Esophagus muscularis mucosa (tissue), 4 donors: ENCODE measurements at regions not wholly inside any gene's neighbourhood (a gene's known extent, or its start where the extent isn't known, plus 50 kb on each side); places are given as distances from the start of the nearest gene placed in this dataset.

Source experiments
- DNase-seq: peaks from one replicate; pipeline ENCODE4 v3.0.0-alpha.2; 2017; ENCODE audit errors: extremely low spot score
- H3K27ac ChIP-seq, 4 donors: fragments of 200-600 bp; sonication (generic); replicated peaks in 1 of 4; 1 replicate in 3 of 4; 2 replicates in 1 of 4; pipeline ENCODE4 v1.5.1; 2016 to 2019; ENCODE audit warnings: mild to moderate bottlenecking in 1 of 4
- H3K27me3 ChIP-seq, 4 donors: fragments of 200-600 bp; sonication (generic); one replicate each; pipeline versions ENCODE4 v1.5.1 to v1.6.0; 2016 to 2019
- H3K36me3 ChIP-seq, 4 donors: fragments of 200-600 bp; sonication (generic); one replicate each; pipeline ENCODE4 v1.5.1; 2016 to 2019
- H3K4me1 ChIP-seq, 4 donors: fragments of 200-600 bp; sonication (generic); one replicate each; pipeline ENCODE4 v1.5.1; 2016 to 2019
- H3K4me3 ChIP-seq, 4 donors: fragments of 200-600 bp; sonication (generic); 1 replicate in 2 of 4; 2 replicates in 2 of 4; pipeline ENCODE4 v1.5.1; 2016 to 2019; ENCODE audit warnings: mild to moderate bottlenecking in 4 of 4, moderate library complexity in 1 of 4
- H3K9me3 ChIP-seq, 4 donors: fragments of 200-600 bp; sonication (generic); 1 replicate in 3 of 4; 2 replicates in 1 of 4; pipeline ENCODE4 v1.5.1; 2016 to 2019
- EP300 ChIP-seq: sonication (generic); formaldehyde crosslinking; IDR thresholded peaks from one replicate; pipeline ENCODE4 v1.6.1; 2017; ENCODE audit warnings: antibody characterized with exemption
- POLR2A ChIP-seq: fragments of 450-650 bp; IDR thresholded peaks from one replicate; pipeline ENCODE4 v1.6.1; 2017; ENCODE audit warnings: antibody characterized with exemption, moderate library complexity, mild to moderate bottlenecking, low read depth
- POLR2AphosphoS5 ChIP-seq, 2 donors: sonication (generic); formaldehyde crosslinking; IDR thresholded peaks; one replicate each; pipeline ENCODE4 v1.6.1; 2017; ENCODE audit warnings: antibody characterized with exemption in 2 of 2
- WGBS: methylation state at CpG from one replicate; pipeline ENCODE4 v1.1.5; 2018; 5-methylcytosine and 5-hydroxymethylcytosine counted together
- intact Hi-C: fragments of 100-400 bp; cut with DNase I; formaldehyde crosslinking; loops from one replicate; pipeline ENCODE4 v1.15.1; 2023
- TF ChIP-seq, protein P1 (sequence below), 3 experiments: fragments of 200-600 bp in 2 of 3; fragments of 450-650 bp in 1 of 3; sonication (generic) in 2 of 3; IDR thresholded peaks; one replicate each; pipeline ENCODE4 v1.5.1; 2017 to 2019; ENCODE audit warnings: antibody characterized with exemption in 3 of 3, mild to moderate bottlenecking in 2 of 3, moderate library complexity in 1 of 3

DNA sequence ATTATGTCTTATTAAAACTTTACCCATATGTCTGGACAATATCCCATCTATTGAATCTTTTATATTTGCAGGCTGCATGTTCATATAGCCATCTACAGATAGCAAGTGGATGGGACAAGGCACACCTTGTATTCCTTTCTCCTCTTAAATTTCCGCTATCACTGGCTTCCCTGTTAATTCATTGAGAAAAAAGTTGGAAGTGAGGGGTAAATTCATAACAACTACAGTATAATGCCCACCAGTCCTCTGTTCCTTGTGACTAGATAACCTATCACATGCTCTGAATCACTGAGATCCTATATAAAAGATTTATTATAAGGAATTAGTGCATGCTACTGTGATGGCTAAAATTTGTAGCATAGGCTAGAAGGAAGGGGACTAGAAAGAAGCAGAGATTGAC lies 1005.8 kb upstream of the ATXN8OS start:
- TF ChIP-seq EP300 (no peak), POLR2A (no peak), POLR2AphosphoS5 (IDR thresholded peaks at IDR 0.05) (no peak)
- TF ChIP-seq, protein P1, sequence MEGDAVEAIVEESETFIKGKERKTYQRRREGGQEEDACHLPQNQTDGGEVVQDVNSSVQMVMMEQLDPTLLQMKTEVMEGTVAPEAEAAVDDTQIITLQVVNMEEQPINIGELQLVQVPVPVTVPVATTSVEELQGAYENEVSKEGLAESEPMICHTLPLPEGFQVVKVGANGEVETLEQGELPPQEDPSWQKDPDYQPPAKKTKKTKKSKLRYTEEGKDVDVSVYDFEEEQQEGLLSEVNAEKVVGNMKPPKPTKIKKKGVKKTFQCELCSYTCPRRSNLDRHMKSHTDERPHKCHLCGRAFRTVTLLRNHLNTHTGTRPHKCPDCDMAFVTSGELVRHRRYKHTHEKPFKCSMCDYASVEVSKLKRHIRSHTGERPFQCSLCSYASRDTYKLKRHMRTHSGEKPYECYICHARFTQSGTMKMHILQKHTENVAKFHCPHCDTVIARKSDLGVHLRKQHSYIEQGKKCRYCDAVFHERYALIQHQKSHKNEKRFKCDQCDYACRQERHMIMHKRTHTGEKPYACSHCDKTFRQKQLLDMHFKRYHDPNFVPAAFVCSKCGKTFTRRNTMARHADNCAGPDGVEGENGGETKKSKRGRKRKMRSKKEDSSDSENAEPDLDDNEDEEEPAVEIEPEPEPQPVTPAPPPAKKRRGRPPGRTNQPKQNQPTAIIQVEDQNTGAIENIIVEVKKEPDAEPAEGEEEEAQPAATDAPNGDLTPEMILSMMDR (IDR thresholded peaks at IDR 0.05) = no peak

DNA sequence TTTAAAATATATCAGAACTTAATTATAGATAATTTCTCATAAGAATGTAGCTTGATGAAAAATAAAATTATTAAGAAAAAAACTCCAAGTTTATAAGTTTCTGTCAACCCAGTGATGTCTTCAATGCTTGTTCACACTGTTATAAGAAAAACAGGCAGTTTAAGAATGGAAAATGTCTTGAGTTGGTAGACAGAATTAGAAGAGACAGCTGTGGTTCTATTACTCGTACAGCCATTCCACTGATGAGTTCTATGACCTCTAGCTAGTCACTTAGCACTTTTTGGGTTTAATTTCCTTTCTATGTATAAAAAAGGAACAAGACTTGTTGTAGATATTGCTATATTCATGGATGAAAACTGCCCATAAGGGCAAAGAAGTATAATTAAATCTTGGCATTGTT lies 1013.1 kb upstream of the ATXN8OS start:
- no peaks in the 10 kb centered on the region for H3K36me3 ChIP-seq
- WGBS = 63% methylated on average over 1 of the region's 1 CpG
- TF ChIP-seq, protein P1 (IDR thresholded peaks at IDR 0.05) = no peak
- no peak for TF ChIP-seq POLR2AphosphoS5 (IDR thresholded peaks at IDR 0.05)
- TF ChIP-seq POLR2A = no peak
- no peak for TF ChIP-seq EP300

More for the DNA sequence above, 1005.8 kb upstream of the ATXN8OS start:
- Histone ChIP-seq H3K27me3 (no peaks in the 10 kb centered on the region), H3K27ac (no peak overlapping the region), H3K36me3 (no peaks in the 10 kb centered on the region), H3K4me1 (no peaks in the 10 kb centered on the region), H3K9me3 (peaks cover 0 to 6% (median 3%) of the 10 kb centered on the region in 4 donors), H3K4me3 (no peak overlapping the region)
- no peak for DNase-seq
- WGBS = 95% methylated on average over 1 of the region's 1 CpG
- intact Hi-C loops = no loop called here

DNA sequence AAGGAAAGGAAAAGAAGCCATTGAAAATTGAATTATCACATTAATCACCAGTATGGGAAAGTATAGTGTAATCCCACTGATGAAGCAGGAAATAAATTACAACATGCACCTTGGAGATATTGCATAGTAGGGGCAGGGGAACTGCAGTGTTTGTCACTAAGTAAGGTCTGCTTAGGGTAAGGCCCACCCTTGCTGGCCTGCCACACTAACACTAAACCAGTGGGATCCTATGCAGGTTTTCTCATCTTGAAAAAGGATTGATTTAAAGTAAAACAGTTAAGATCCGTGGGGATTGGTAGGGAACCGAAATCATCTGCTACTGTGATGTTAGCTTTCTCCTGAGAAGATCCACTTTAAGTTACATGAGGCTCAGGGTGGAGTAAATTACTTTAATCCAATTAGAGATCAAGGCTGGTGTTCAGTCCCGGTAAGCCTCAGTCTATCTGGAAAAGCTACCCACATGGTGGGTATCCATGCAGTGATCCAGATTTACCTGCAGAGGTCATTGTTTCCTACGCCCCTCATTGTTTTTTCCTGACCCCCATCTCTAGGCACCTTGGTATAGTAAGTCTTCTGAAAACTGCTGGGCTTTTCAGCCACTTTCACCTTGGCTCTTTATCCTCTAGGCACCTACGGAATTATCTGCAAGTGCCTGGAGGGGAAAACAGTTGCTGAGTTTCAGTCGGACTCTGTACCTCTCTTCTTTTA lies 1014.9 kb upstream of the ATXN8OS start:
- WGBS = 80% methylated on average over 6 of the region's 6 CpGs
- intact Hi-C loops = no loop called here

More for the DNA sequence above, 1013.1 kb upstream of the ATXN8OS start:
- no peak overlapping the region for H3K4me3 ChIP-seq
- no peak for DNase-seq
- intact Hi-C loops = no loop called here
- no peaks in the 10 kb centered on the region for H3K9me3 ChIP-seq
- H3K4me1 ChIP-seq = no peaks in the 10 kb centered on the region
- no peak overlapping the region for H3K27ac ChIP-seq
- no peaks in the 10 kb centered on the region for H3K27me3 ChIP-seq

DNA sequence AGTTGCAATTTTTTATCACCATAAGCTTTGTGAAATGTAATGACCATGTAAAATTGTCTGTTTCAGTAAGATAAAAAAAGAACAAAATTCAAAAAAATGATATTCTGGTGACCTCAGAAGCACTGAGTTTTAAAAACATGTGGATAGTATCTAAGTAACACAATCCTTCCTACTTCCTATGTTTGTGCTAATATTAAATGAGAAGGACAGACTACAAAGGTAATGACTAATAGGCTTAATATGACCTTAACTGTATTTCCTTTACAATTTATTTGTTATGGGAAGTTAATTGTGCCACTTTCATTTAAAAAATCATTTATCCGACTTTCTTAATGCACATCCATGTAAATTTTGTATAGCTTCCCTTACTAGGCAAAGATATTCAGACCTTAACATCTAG lies 1030.4 kb upstream of the ATXN8OS start:
- Histone ChIP-seq H3K4me1 (no peaks in the 10 kb centered on the region), H3K9me3 (no peaks in the 10 kb centered on the region), H3K36me3 (no peaks in the 10 kb centered on the region), H3K27ac (no peak overlapping the region), H3K27me3 (no peaks in the 10 kb centered on the region), H3K4me3 (no peak overlapping the region)
- intact Hi-C loops = no loop called here
- TF ChIP-seq EP300 (no peak), POLR2A (no peak), POLR2AphosphoS5 (IDR thresholded peaks at IDR 0.05) (no peak)
- TF ChIP-seq, protein P1 (IDR thresholded peaks at IDR 0.05) = no peak
- WGBS = 69% methylated on average over 1 of the region's 1 CpG
- no peak for DNase-seq

More for the DNA sequence above, 1014.9 kb upstream of the ATXN8OS start:
- Histone ChIP-seq H3K36me3 (no peaks in the 10 kb centered on the region), H3K4me3 (no peak overlapping the region), H3K27me3 (no peaks in the 10 kb centered on the region), H3K4me1 (no peaks in the 10 kb centered on the region), H3K9me3 (no peaks in the 10 kb centered on the region), H3K27ac (no peak overlapping the region)
- TF ChIP-seq, protein P1 (IDR thresholded peaks at IDR 0.05) = no peak
- TF ChIP-seq EP300 = no peak
- DNase-seq = no peak

DNA sequence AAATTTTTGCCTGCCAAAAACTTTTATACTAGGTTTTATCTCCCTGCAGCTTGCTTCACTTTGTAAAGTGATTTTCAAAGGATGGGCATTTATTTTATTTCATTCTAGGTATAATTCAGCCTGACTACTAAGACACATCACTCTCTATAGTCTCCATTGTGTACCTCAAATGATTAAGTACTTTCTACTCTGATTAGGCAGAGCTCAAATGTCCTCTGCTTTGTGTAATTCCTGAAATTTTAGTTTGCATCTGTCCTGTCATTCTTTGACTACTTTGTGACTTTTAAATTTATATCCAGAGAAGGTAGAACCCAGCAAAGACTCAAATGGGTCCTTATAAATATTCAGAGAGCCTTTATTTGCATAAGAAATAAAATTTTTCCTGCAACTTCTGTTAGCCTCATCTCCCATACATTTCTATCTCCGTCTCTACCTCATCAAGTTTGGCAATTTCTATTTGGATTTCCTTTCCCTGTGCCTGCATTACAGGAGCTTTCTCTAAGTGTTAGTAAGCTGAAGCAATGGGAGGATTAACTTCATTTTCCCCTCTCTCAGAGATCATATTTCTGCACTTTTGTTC lies 1038.0 kb upstream of the ATXN8OS start:
- no peaks in the 10 kb centered on the region for H3K27me3 ChIP-seq
- H3K4me3 ChIP-seq = no peak overlapping the region
- no peak for TF ChIP-seq POLR2A
- TF ChIP-seq, protein P1 (IDR thresholded peaks at IDR 0.05) = no peak
- TF ChIP-seq EP300 = no peak
- TF ChIP-seq POLR2AphosphoS5 (IDR thresholded peaks at IDR 0.05) = no peak
- 83% methylated on average over 1 of the region's 1 CpG for WGBS
- no peaks in the 10 kb centered on the region for H3K36me3 ChIP-seq
- H3K27ac ChIP-seq = no peak overlapping the region
- H3K9me3 ChIP-seq = no peaks in the 10 kb centered on the region
- intact Hi-C loops = no loop called here
- DNase-seq = no peak
- no peaks in the 10 kb centered on the region for H3K4me1 ChIP-seq
